ENCODE measurements at regions not wholly inside any gene's neighbourhood (a gene's known extent, or its start where the extent isn't known, plus 50 kb on each side); places are given as distances from the start of the nearest gene placed in this dataset.

- H3K27ac ChIP-seq (ENCODE audit: insufficient read depth, low read length, poor library complexity, severe bottlenecking), result no peak overlapping the region
- Mint-ChIP-seq H3K4me3 (no peak overlapping the region), H3K4me1 (no peaks in the 10 kb centered on the region), H3K27me3 (no peaks in the 10 kb centered on the region), H3K36me3 (no peaks in the 10 kb centered on the region), H3K9me3 (peaks cover 0 to 18% (median 2%) of the 10 kb centered on the region in 7 donors), H3K27ac (no peak overlapping the region)
- no peaks in the 10 kb centered on the region for H3K4me1 ChIP-seq (ENCODE audit: control insufficient read depth, insufficient read depth, low read length, poor library complexity, severe bottlenecking)
- ATAC-seq (ENCODE audit: low read depth in 2 of 2) (no peak), DNase-seq (no peak)
- H3K4me3 ChIP-seq (ENCODE audit: low read depth, low read length), result no peak overlapping the region
- no peaks in the 10 kb centered on the region for H3K27me3 ChIP-seq (ENCODE audit: control insufficient read depth, insufficient read depth, low read length)
- H3K36me3 ChIP-seq (ENCODE audit: control insufficient read depth, insufficient read depth, low read length), result no peaks in the 10 kb centered on the region
- H3K9me3 ChIP-seq (ENCODE audit: control insufficient read depth in 2 of 2, low read length in 2 of 2), result peaks cover 0 to 6% of the 10 kb centered on the region in 2 experiments
These were observed 738.4 kb upstream of the FZD8 start for GRCh38 chr10:36380538-36380937.

GRCh38 chr10:36375107-36375506, 733.0 kb upstream of the FZD8 start:
- H3K27ac ChIP-seq (ENCODE audit: insufficient read depth, low read length, poor library complexity, severe bottlenecking), result no peak overlapping the region
- H3K4me3 ChIP-seq (ENCODE audit: low read depth, low read length), result no peak overlapping the region
- H3K4me3 Mint-ChIP-seq, result no peak overlapping the region
- no peaks in the 10 kb centered on the region for H3K27me3 ChIP-seq (ENCODE audit: control insufficient read depth, insufficient read depth, low read length)
- H3K4me1 ChIP-seq (ENCODE audit: control insufficient read depth, insufficient read depth, low read length, poor library complexity, severe bottlenecking), result no peaks in the 10 kb centered on the region
- H3K9me3 Mint-ChIP-seq, result peaks cover 0 to 15% (median 4%) of the 10 kb centered on the region in 7 donors
- no peaks in the 10 kb centered on the region for H3K36me3 Mint-ChIP-seq
- no peaks in the 10 kb centered on the region for H3K36me3 ChIP-seq (ENCODE audit: control insufficient read depth, insufficient read depth, low read length)
- H3K27me3 Mint-ChIP-seq, result no peaks in the 10 kb centered on the region
- no peak overlapping the region for H3K27ac Mint-ChIP-seq
- peaks cover 0 to 5% of the 10 kb centered on the region in 2 experiments for H3K9me3 ChIP-seq (ENCODE audit: control insufficient read depth in 2 of 2, low read length in 2 of 2)
- no peaks in the 10 kb centered on the region for H3K4me1 Mint-ChIP-seq
- DNase-seq (no peak), ATAC-seq (ENCODE audit: low read depth in 2 of 2) (no peak)

- Mint-ChIP-seq H3K36me3 (no peaks in the 10 kb centered on the region), H3K27me3 (no peaks in the 10 kb centered on the region), H3K4me3 (no peak overlapping the region), H3K4me1 (no peaks in the 10 kb centered on the region), H3K9me3 (peaks cover 0 to 15% (median under 1%) of the 10 kb centered on the region in 7 donors), H3K27ac (no peak overlapping the region)
- ATAC-seq (ENCODE audit: low read depth in 2 of 2) (no peak), DNase-seq (no peak)
- no peak overlapping the region for H3K4me3 ChIP-seq (ENCODE audit: low read depth, low read length)
- no peaks in the 10 kb centered on the region for H3K4me1 ChIP-seq (ENCODE audit: control insufficient read depth, insufficient read depth, low read length, poor library complexity, severe bottlenecking)
- H3K27ac ChIP-seq (ENCODE audit: insufficient read depth, low read length, poor library complexity, severe bottlenecking), result no peak overlapping the region
- H3K27me3 ChIP-seq (ENCODE audit: control insufficient read depth, insufficient read depth, low read length), result no peaks in the 10 kb centered on the region
- H3K36me3 ChIP-seq (ENCODE audit: control insufficient read depth, insufficient read depth, low read length), result no peaks in the 10 kb centered on the region
- peaks cover 0 to 5% of the 10 kb centered on the region in 2 experiments for H3K9me3 ChIP-seq (ENCODE audit: control insufficient read depth in 2 of 2, low read length in 2 of 2)
These were observed 731.5 kb upstream of the FZD8 start for GRCh38 chr10:36373424-36374096.

GRCh38 chr10:36367362-36367761, 725.3 kb upstream of the FZD8 start:
- no peaks in the 10 kb centered on the region for H3K27me3 ChIP-seq (ENCODE audit: control insufficient read depth, insufficient read depth, low read length)
- DNase-seq, result no peak
- no peak overlapping the region for H3K27ac Mint-ChIP-seq
- no peaks in the 10 kb centered on the region for H3K27me3 Mint-ChIP-seq
- H3K36me3 Mint-ChIP-seq, result no peaks in the 10 kb centered on the region
- no peaks in the 10 kb centered on the region for H3K4me1 Mint-ChIP-seq
- H3K4me3 ChIP-seq (ENCODE audit: low read depth, low read length), result no peak overlapping the region
- H3K27ac ChIP-seq (ENCODE audit: insufficient read depth, low read length, poor library complexity, severe bottlenecking), result no peak overlapping the region
- ATAC-seq (ENCODE audit: low read depth in 2 of 2), result no peak
- peaks cover 0 to 2% of the 10 kb centered on the region in 2 experiments for H3K9me3 ChIP-seq (ENCODE audit: control insufficient read depth in 2 of 2, low read length in 2 of 2)
- H3K9me3 Mint-ChIP-seq, result peaks cover 0 to 17% (median 11%) of the 10 kb centered on the region in 7 donors
- no peaks in the 10 kb centered on the region for H3K36me3 ChIP-seq (ENCODE audit: control insufficient read depth, insufficient read depth, low read length)
- H3K4me1 ChIP-seq (ENCODE audit: control insufficient read depth, insufficient read depth, low read length, poor library complexity, severe bottlenecking), result no peaks in the 10 kb centered on the region
- no peak overlapping the region for H3K4me3 Mint-ChIP-seq

- ATAC-seq (ENCODE audit: low read depth in 2 of 2) (no peak), DNase-seq (no peak)
- H3K27ac Mint-ChIP-seq, result no peak overlapping the region
- Histone ChIP-seq H3K9me3 (ENCODE audit: control insufficient read depth in 2 of 2, low read length in 2 of 2) (no peaks in the 10 kb centered on the region), H3K27me3 (ENCODE audit: control insufficient read depth, insufficient read depth, low read length) (no peaks in the 10 kb centered on the region), H3K4me3 (ENCODE audit: low read depth, low read length) (no peak overlapping the region), H3K4me1 (ENCODE audit: control insufficient read depth, insufficient read depth, low read length, poor library complexity, severe bottlenecking) (no peaks in the 10 kb centered on the region), H3K27ac (ENCODE audit: insufficient read depth, low read length, poor library complexity, severe bottlenecking) (no peak overlapping the region), H3K36me3 (ENCODE audit: control insufficient read depth, insufficient read depth, low read length) (no peaks in the 10 kb centered on the region)
- no peak overlapping the region for H3K4me3 Mint-ChIP-seq
- no peaks in the 10 kb centered on the region for H3K4me1 Mint-ChIP-seq
- H3K9me3 Mint-ChIP-seq, result peaks cover 0 to 17% (median 11%) of the 10 kb centered on the region in 7 donors
- no peaks in the 10 kb centered on the region for H3K27me3 Mint-ChIP-seq
- no peaks in the 10 kb centered on the region for H3K36me3 Mint-ChIP-seq
These were observed 724.7 kb upstream of the FZD8 start for GRCh38 chr10:36366843-36367242.

- Histone ChIP-seq H3K9me3 (ENCODE audit: control insufficient read depth in 2 of 2, low read length in 2 of 2) (no peaks in the 10 kb centered on the region), H3K27me3 (ENCODE audit: control insufficient read depth, insufficient read depth, low read length) (no peaks in the 10 kb centered on the region), H3K36me3 (ENCODE audit: control insufficient read depth, insufficient read depth, low read length) (no peaks in the 10 kb centered on the region), H3K4me1 (ENCODE audit: control insufficient read depth, insufficient read depth, low read length, poor library complexity, severe bottlenecking) (no peaks in the 10 kb centered on the region), H3K4me3 (ENCODE audit: low read depth, low read length) (no peak overlapping the region), H3K27ac (ENCODE audit: insufficient read depth, low read length, poor library complexity, severe bottlenecking) (no peak overlapping the region)
- Mint-ChIP-seq H3K4me3 (no peak overlapping the region), H3K9me3 (peaks cover 0 to 17% (median 11%) of the 10 kb centered on the region in 7 donors), H3K27me3 (no peaks in the 10 kb centered on the region), H3K4me1 (no peaks in the 10 kb centered on the region), H3K27ac (no peak overlapping the region), H3K36me3 (no peaks in the 10 kb centered on the region)
- DNase-seq, result no peak
- no peak for ATAC-seq (ENCODE audit: low read depth in 2 of 2)
These were observed 724.0 kb upstream of the FZD8 start for GRCh38 chr10:36366065-36366464.

- Mint-ChIP-seq H3K4me3 (no peak overlapping the region), H3K9me3 (peaks cover 6 to 22% (median 13%) of the 10 kb centered on the region in 7 donors), H3K27ac (no peak overlapping the region), H3K27me3 (no peaks in the 10 kb centered on the region), H3K4me1 (no peaks in the 10 kb centered on the region), H3K36me3 (no peaks in the 10 kb centered on the region)
- DNase-seq (no peak), ATAC-seq (ENCODE audit: low read depth in 2 of 2) (no peak)
- Histone ChIP-seq H3K4me1 (ENCODE audit: control insufficient read depth, insufficient read depth, low read length, poor library complexity, severe bottlenecking) (no peaks in the 10 kb centered on the region), H3K4me3 (ENCODE audit: low read depth, low read length) (no peak overlapping the region), H3K27ac (ENCODE audit: insufficient read depth, low read length, poor library complexity, severe bottlenecking) (no peak overlapping the region), H3K36me3 (ENCODE audit: control insufficient read depth, insufficient read depth, low read length) (no peaks in the 10 kb centered on the region), H3K27me3 (ENCODE audit: control insufficient read depth, insufficient read depth, low read length) (no peaks in the 10 kb centered on the region), H3K9me3 (ENCODE audit: control insufficient read depth in 2 of 2, low read length in 2 of 2) (no peaks in the 10 kb centered on the region)
These were observed 720.2 kb upstream of the FZD8 start for GRCh38 chr10:36362257-36362656.

GRCh38 chr10:36358736-36359135, 716.6 kb upstream of the FZD8 start:
- Mint-ChIP-seq H3K27ac (no peak overlapping the region), H3K9me3 (peaks cover 2 to 13% (median 7%) of the 10 kb centered on the region in 7 donors), H3K27me3 (no peaks in the 10 kb centered on the region), H3K36me3 (no peaks in the 10 kb centered on the region), H3K4me1 (no peaks in the 10 kb centered on the region), H3K4me3 (no peak overlapping the region)
- ATAC-seq (ENCODE audit: low read depth in 2 of 2) (no peak), DNase-seq (no peak)
- H3K36me3 ChIP-seq (ENCODE audit: control insufficient read depth, insufficient read depth, low read length), result no peaks in the 10 kb centered on the region
- H3K27ac ChIP-seq (ENCODE audit: insufficient read depth, low read length, poor library complexity, severe bottlenecking), result no peak overlapping the region
- no peaks in the 10 kb centered on the region for H3K27me3 ChIP-seq (ENCODE audit: control insufficient read depth, insufficient read depth, low read length)
- H3K9me3 ChIP-seq (ENCODE audit: control insufficient read depth in 2 of 2, low read length in 2 of 2), result peaks cover 0 to 7% of the 10 kb centered on the region in 2 experiments
- no peak overlapping the region for H3K4me3 ChIP-seq (ENCODE audit: low read depth, low read length)
- H3K4me1 ChIP-seq (ENCODE audit: control insufficient read depth, insufficient read depth, low read length, poor library complexity, severe bottlenecking), result no peaks in the 10 kb centered on the region
